Stromal cell of bone marrow (primary cell): ENCODE measurements at regions not wholly inside any gene's neighbourhood (a gene's known extent, or its start where the extent isn't known, plus 50 kb on each side); places are given as distances from the start of the nearest gene placed in this dataset.

Experiments used
- DNase-seq: peaks from one replicate; pipeline ENCODE4 v3.0.0-alpha.2; 2012; ENCODE audit warnings: low read depth

GRCh38 chr1:194338241-194338948 lies 1152.0 kb upstream of the B3GALT2 start:
- no peak for DNase-seq

- DNase-seq: no peak
Observed at GRCh38 chr1:194333240-194333639, 1146.8 kb upstream of the B3GALT2 start.

- no peak for DNase-seq
Observed at GRCh38 chr1:194331758-194332157, 1145.3 kb upstream of the B3GALT2 start.

GRCh38 chr1:194322751-194323150 lies 1136.3 kb upstream of the B3GALT2 start:
- DNase-seq: no peak

GRCh38 chr1:194318790-194319280 lies 1132.4 kb upstream of the B3GALT2 start:
- DNase-seq: no peak

- no peak for DNase-seq
Observed at GRCh38 chr1:194309697-194310096, 1123.3 kb upstream of the B3GALT2 start.

- no peak for DNase-seq
Observed at GRCh38 chr1:194309269-194309668, 1122.9 kb upstream of the B3GALT2 start.

GRCh38 chr1:194300776-194301175 lies 1114.4 kb upstream of the B3GALT2 start:
- no peak for DNase-seq

GRCh38 chr1:194300340-194300739 lies 1113.9 kb upstream of the B3GALT2 start:
- no peak for DNase-seq

- no peak for DNase-seq
Observed at GRCh38 chr1:194298007-194298598, 1111.7 kb upstream of the B3GALT2 start.

GRCh38 chr1:194297094-194297493 lies 1110.7 kb upstream of the B3GALT2 start:
- DNase-seq: no peak

- DNase-seq: no peak
Observed at GRCh38 chr1:194296201-194296600, 1109.8 kb upstream of the B3GALT2 start.

- DNase-seq: no peak
Observed at GRCh38 chr1:194295685-194296084, 1109.3 kb upstream of the B3GALT2 start.

- DNase-seq: no peak
Observed at GRCh38 chr1:194293851-194294405, 1107.5 kb upstream of the B3GALT2 start.

- no peak for DNase-seq
Observed at GRCh38 chr1:194292966-194293365, 1106.6 kb upstream of the B3GALT2 start.

- DNase-seq: no peak
Observed at GRCh38 chr1:194289569-194290266, 1103.3 kb upstream of the B3GALT2 start.

GRCh38 chr1:194288238-194288637 lies 1101.8 kb upstream of the B3GALT2 start:
- no peak for DNase-seq

GRCh38 chr1:194281376-194281775 lies 1095.0 kb upstream of the B3GALT2 start:
- no peak for DNase-seq

- no peak for DNase-seq
Observed at GRCh38 chr1:194280463-194280862, 1094.0 kb upstream of the B3GALT2 start.

GRCh38 chr1:194279975-194280374 lies 1093.6 kb upstream of the B3GALT2 start:
- no peak for DNase-seq

- DNase-seq: no peak
Observed at GRCh38 chr1:194277927-194278326, 1091.5 kb upstream of the B3GALT2 start.

GRCh38 chr1:194273660-194274059 lies 1087.2 kb upstream of the B3GALT2 start:
- DNase-seq: no peak

GRCh38 chr1:194268839-194269238 lies 1082.4 kb upstream of the B3GALT2 start:
- DNase-seq: no peak
